ENCODE measurements at regions not wholly inside any gene's neighbourhood (a gene's known extent, or its start where the extent isn't known, plus 50 kb on each side); places are given as distances from the start of the nearest gene placed in this dataset.

GRCh38 chr18:59846814-59847490 is 52.8 kb upstream of the PMAIP1 start:
- H3K27ac Mint-ChIP-seq = no peak overlapping the region; the same call in 1 of the 2 replicates
- H3K4me3 Mint-ChIP-seq = no peak overlapping the region
- DNase-seq (ENCODE audit: low spot score) (no peak), ATAC-seq (peak; percentile 57)
- no peaks in the 10 kb centered on the region for H3K9me3 Mint-ChIP-seq
- H3K36me3 Mint-ChIP-seq = no peaks in the 10 kb centered on the region
- CTCF ChIA-PET = interaction anchor here (1.0 kb wide), 1 partner anchor 10 kb away, joined by 3 read pairs; no protein-coding TSS in a partner anchor
- TF ChIP-seq HMGA2 (CRISPR knock-in tag; IDR thresholded peaks at IDR 0.05) (no peak), SMAD3 (CRISPR knock-in tag; IDR thresholded peaks at IDR 0.05; ENCODE audit: borderline replicate concordance) (no peak), ZNF263 (CRISPR knock-in tag; IDR thresholded peaks at IDR 0.05; ENCODE audit: low read depth) (no peak), TP53 (CRISPR knock-in tag; IDR thresholded peaks at IDR 0.05) (no peak), ZNF121 (CRISPR knock-in tag; IDR thresholded peaks at IDR 0.05) (peak; percentile 91)
- TF ChIP-seq, protein P1, sequence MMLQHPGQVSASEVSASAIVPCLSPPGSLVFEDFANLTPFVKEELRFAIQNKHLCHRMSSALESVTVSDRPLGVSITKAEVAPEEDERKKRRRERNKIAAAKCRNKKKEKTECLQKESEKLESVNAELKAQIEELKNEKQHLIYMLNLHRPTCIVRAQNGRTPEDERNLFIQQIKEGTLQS (CRISPR knock-in tag; conservative IDR thresholded peaks at IDR 0.05) = no peak
- POLR2A ChIA-PET = no interaction called here
- peaks cover 14% of the 10 kb centered on the region for H3K4me1 Mint-ChIP-seq
- H3K27me3 Mint-ChIP-seq (ENCODE audit: low read depth) = no peaks in the 10 kb centered on the region; the same call in 1 of the 2 replicates

DNA sequence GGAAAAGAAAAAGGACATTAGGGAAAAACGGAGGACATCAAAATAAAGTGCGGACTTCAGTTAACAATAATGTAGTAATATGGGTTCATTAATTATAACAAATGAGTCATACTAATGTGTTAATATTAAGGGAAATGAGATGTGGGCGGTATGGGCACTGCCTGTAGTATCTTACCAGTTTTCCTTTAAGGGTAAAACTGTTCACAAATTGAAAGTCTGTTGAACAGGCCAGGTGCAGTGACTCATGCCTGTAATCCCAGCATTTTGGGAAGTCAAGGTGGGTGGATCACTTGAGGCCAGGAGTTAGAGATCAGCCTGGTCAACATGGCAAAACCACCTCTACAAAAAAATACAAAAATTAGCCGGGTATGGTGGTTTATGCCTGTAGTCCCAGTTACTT is 56.8 kb upstream of the PMAIP1 start:
- Mint-ChIP-seq H3K4me3 (no peak overlapping the region), H3K36me3 (no peaks in the 10 kb centered on the region), H3K27ac (no peak overlapping the region), H3K4me1 (peaks cover 20% of the 10 kb centered on the region), H3K27me3 (ENCODE audit: low read depth) (no peaks in the 10 kb centered on the region; the same call in 1 of the 2 replicates), H3K9me3 (no peaks in the 10 kb centered on the region)
- ATAC-seq (no peak), DNase-seq (ENCODE audit: low spot score) (no peak)
- ChIA-PET CTCF (no interaction called here), POLR2A (no interaction called here)
- TF ChIP-seq ZNF317 (CRISPR knock-in tag; IDR thresholded peaks at IDR 0.05; ENCODE audit: borderline replicate concordance, low read depth) (no peak), FOXK1 (CRISPR knock-in tag; IDR thresholded peaks at IDR 0.05) (no peak), PRRX2 (CRISPR knock-in tag; IDR thresholded peaks at IDR 0.05) (no peak), GABPB1 (CRISPR knock-in tag; IDR thresholded peaks at IDR 0.05) (no peak), OVOL2 (CRISPR knock-in tag; IDR thresholded peaks at IDR 0.05; ENCODE audit: borderline replicate concordance) (no peak), ZNF121 (CRISPR knock-in tag; IDR thresholded peaks at IDR 0.05) (no peak), GTF2I (CRISPR knock-in tag; conservative IDR thresholded peaks at IDR 0.05) (no peak), NFATC4 (CRISPR knock-in tag; IDR thresholded peaks at IDR 0.05) (no peak), ZNF532 (CRISPR knock-in tag; IDR thresholded peaks at IDR 0.05; ENCODE audit: borderline replicate concordance) (no peak), ZMAT4 (CRISPR knock-in tag; IDR thresholded peaks at IDR 0.05) (no peak), NR1H2 (CRISPR knock-in tag; IDR thresholded peaks at IDR 0.05) (no peak), KAT7 (CRISPR knock-in tag; IDR thresholded peaks at IDR 0.05; ENCODE audit: borderline replicate concordance) (no peak), ZSCAN18 (CRISPR knock-in tag; IDR thresholded peaks at IDR 0.05) (no peak)
- TF ChIP-seq, protein P2, sequence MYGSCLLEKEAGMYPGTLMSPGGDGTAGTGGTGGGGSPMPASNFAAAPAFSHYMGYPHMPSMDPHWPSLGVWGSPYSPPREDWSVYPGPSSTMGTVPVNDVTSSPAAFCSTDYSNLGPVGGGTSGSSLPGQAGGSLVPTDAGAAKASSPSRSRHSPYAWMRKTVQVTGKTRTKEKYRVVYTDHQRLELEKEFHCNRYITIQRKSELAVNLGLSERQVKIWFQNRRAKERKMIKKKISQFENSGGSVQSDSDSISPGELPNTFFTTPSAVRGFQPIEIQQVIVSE (CRISPR knock-in tag; IDR thresholded peaks at IDR 0.05; ENCODE audit: borderline replicate concordance) = no peak
- TF ChIP-seq, protein P3, sequence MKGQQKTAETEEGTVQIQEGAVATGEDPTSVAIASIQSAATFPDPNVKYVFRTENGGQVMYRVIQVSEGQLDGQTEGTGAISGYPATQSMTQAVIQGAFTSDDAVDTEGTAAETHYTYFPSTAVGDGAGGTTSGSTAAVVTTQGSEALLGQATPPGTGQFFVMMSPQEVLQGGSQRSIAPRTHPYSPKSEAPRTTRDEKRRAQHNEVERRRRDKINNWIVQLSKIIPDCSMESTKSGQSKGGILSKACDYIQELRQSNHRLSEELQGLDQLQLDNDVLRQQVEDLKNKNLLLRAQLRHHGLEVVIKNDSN (CRISPR knock-in tag; IDR thresholded peaks at IDR 0.05) = no peak
